T-helper 2 cell treated with Interferon-gamma antibody and Interleukin-4, amounts not matched to agents 5 μg/mL and 100 μg/mL, for 36 hours (primary cell): ENCODE measurements at regions not wholly inside any gene's neighbourhood (a gene's known extent, or its start where the extent isn't known, plus 50 kb on each side); places are given as distances from the start of the nearest gene placed in this dataset.

Experiments
- DNase-seq: peaks from one replicate; pipeline ENCODE4 v3.0.0; 2021; ENCODE audit warnings: low spot score
- H3K27ac Mint-ChIP-seq: one replicate; pipeline ENCODE4 v1.8.0; 2021; ENCODE audit warnings: mild to moderate bottlenecking, mixed read lengths
- H3K27me3 Mint-ChIP-seq: one replicate; pipeline ENCODE4 v1.8.0; 2021; ENCODE audit warnings: low read depth, mixed read lengths
- H3K36me3 Mint-ChIP-seq: one replicate; pipeline ENCODE4 v1.8.0; 2021; ENCODE audit warnings: low read depth, mixed read lengths
- H3K4me1 Mint-ChIP-seq: one replicate; pipeline ENCODE4 v1.8.0; 2021; ENCODE audit warnings: low read depth, mixed read lengths
- H3K4me3 Mint-ChIP-seq: one replicate; pipeline ENCODE4 v1.8.0; 2022; ENCODE audit warnings: mild to moderate bottlenecking, moderate library complexity, mixed read lengths
- H3K9me3 Mint-ChIP-seq: one replicate; pipeline ENCODE4 v1.8.0; 2021; ENCODE audit warnings: mixed read lengths

- Mint-ChIP-seq H3K4me3 (no peak overlapping the region), H3K9me3 (no peaks in the 10 kb centered on the region), H3K27ac (no peak overlapping the region), H3K4me1 (peaks cover 11% of the 10 kb centered on the region), H3K36me3 (no peaks in the 10 kb centered on the region), H3K27me3 (peaks cover 4% of the 10 kb centered on the region)
- no peak for DNase-seq
Observed at GRCh38 chr9:89755821-89756220, 151.0 kb downstream of the GADD45G start.

- no peaks in the 10 kb centered on the region for H3K9me3 Mint-ChIP-seq
Observed at GRCh38 chr9:89756891-89757537, 152.2 kb downstream of the GADD45G start.

GRCh38 chr9:89757776-89758528 is 153.1 kb downstream of the GADD45G start:
- Mint-ChIP-seq H3K36me3 (no peaks in the 10 kb centered on the region), H3K9me3 (no peaks in the 10 kb centered on the region), H3K27ac (no peak overlapping the region), H3K27me3 (peaks cover 4% of the 10 kb centered on the region), H3K4me3 (no peak overlapping the region), H3K4me1 (peaks cover 11% of the 10 kb centered on the region)
- no peak for DNase-seq

More at GRCh38 chr9:89756891-89757537, 152.2 kb downstream of the GADD45G start:
- DNase-seq, result no peak
- H3K27ac Mint-ChIP-seq, result no peak overlapping the region
- H3K27me3 Mint-ChIP-seq, result peaks cover 4% of the 10 kb centered on the region
- H3K36me3 Mint-ChIP-seq, result no peaks in the 10 kb centered on the region
- H3K4me3 Mint-ChIP-seq, result no peak overlapping the region
- H3K4me1 Mint-ChIP-seq, result peaks cover 11% of the 10 kb centered on the region

- no peaks in the 10 kb centered on the region for H3K36me3 Mint-ChIP-seq
- H3K27ac Mint-ChIP-seq, result no peak overlapping the region
- no peak overlapping the region for H3K4me3 Mint-ChIP-seq
- no peaks in the 10 kb centered on the region for H3K9me3 Mint-ChIP-seq
- H3K27me3 Mint-ChIP-seq, result peaks cover 8% of the 10 kb centered on the region
- H3K4me1 Mint-ChIP-seq, result peaks cover 5% of the 10 kb centered on the region
- DNase-seq, result no peak
Observed at GRCh38 chr9:89759572-89759971, 154.8 kb downstream of the GADD45G start.

- Mint-ChIP-seq H3K4me1 (peaks cover 5% of the 10 kb centered on the region), H3K27me3 (peaks cover 8% of the 10 kb centered on the region), H3K36me3 (no peaks in the 10 kb centered on the region), H3K4me3 (no peak overlapping the region), H3K9me3 (no peaks in the 10 kb centered on the region), H3K27ac (no peak overlapping the region)
- DNase-seq, result no peak
Observed at GRCh38 chr9:89760123-89760522, 155.3 kb downstream of the GADD45G start.

- H3K4me1 Mint-ChIP-seq, result no peaks in the 10 kb centered on the region
- no peaks in the 10 kb centered on the region for H3K9me3 Mint-ChIP-seq
- peaks cover 20% of the 10 kb centered on the region for H3K27me3 Mint-ChIP-seq
- no peak overlapping the region for H3K4me3 Mint-ChIP-seq
- DNase-seq, result no peak
- H3K27ac Mint-ChIP-seq, result no peak overlapping the region
- no peaks in the 10 kb centered on the region for H3K36me3 Mint-ChIP-seq
Observed at GRCh38 chr9:89764217-89764616, 159.4 kb downstream of the GADD45G start.

GRCh38 chr9:89765211-89765946 is 160.6 kb downstream of the GADD45G start:
- Mint-ChIP-seq H3K4me3 (no peak overlapping the region), H3K9me3 (no peaks in the 10 kb centered on the region), H3K4me1 (no peaks in the 10 kb centered on the region), H3K27ac (no peak overlapping the region), H3K36me3 (no peaks in the 10 kb centered on the region), H3K27me3 (peaks cover 20% of the 10 kb centered on the region)
- no peak for DNase-seq

GRCh38 chr9:89766991-89767390 is 162.2 kb downstream of the GADD45G start:
- Mint-ChIP-seq H3K4me3 (no peak overlapping the region), H3K4me1 (peaks cover 5% of the 10 kb centered on the region), H3K27me3 (peaks cover 16% of the 10 kb centered on the region), H3K27ac (no peak overlapping the region), H3K9me3 (no peaks in the 10 kb centered on the region), H3K36me3 (no peaks in the 10 kb centered on the region)
- DNase-seq, result no peak

GRCh38 chr9:89768051-89768450 is 163.2 kb downstream of the GADD45G start:
- H3K36me3 Mint-ChIP-seq, result no peaks in the 10 kb centered on the region
- H3K27ac Mint-ChIP-seq, result no peak overlapping the region
- no peak for DNase-seq
- no peak overlapping the region for H3K4me3 Mint-ChIP-seq
- H3K4me1 Mint-ChIP-seq, result peaks cover 5% of the 10 kb centered on the region
- no peaks in the 10 kb centered on the region for H3K9me3 Mint-ChIP-seq
- H3K27me3 Mint-ChIP-seq, result peaks cover 16% of the 10 kb centered on the region

GRCh38 chr9:89768650-89769071 is 163.8 kb downstream of the GADD45G start:
- no peak for DNase-seq
- H3K27ac Mint-ChIP-seq, result no peak overlapping the region
- H3K9me3 Mint-ChIP-seq, result no peaks in the 10 kb centered on the region
- peaks cover 16% of the 10 kb centered on the region for H3K27me3 Mint-ChIP-seq
- peaks cover 8% of the 10 kb centered on the region for H3K4me1 Mint-ChIP-seq
- H3K4me3 Mint-ChIP-seq, result no peak overlapping the region
- H3K36me3 Mint-ChIP-seq, result no peaks in the 10 kb centered on the region

- H3K36me3 Mint-ChIP-seq, result no peaks in the 10 kb centered on the region
- no peak overlapping the region for H3K4me3 Mint-ChIP-seq
- H3K9me3 Mint-ChIP-seq, result no peaks in the 10 kb centered on the region
- H3K27ac Mint-ChIP-seq, result no peak overlapping the region
- peaks cover 12% of the 10 kb centered on the region for H3K27me3 Mint-ChIP-seq
- peaks cover 8% of the 10 kb centered on the region for H3K4me1 Mint-ChIP-seq
- DNase-seq, result no peak
Observed at GRCh38 chr9:89770531-89771174, 165.8 kb downstream of the GADD45G start.

GRCh38 chr9:89771205-89771604 is 166.4 kb downstream of the GADD45G start:
- H3K9me3 Mint-ChIP-seq, result no peaks in the 10 kb centered on the region
- H3K27me3 Mint-ChIP-seq, result peaks cover 10% of the 10 kb centered on the region
- H3K36me3 Mint-ChIP-seq, result no peaks in the 10 kb centered on the region
- H3K4me1 Mint-ChIP-seq, result peaks cover 8% of the 10 kb centered on the region
- H3K4me3 Mint-ChIP-seq, result no peak overlapping the region
- DNase-seq, result no peak
- no peak overlapping the region for H3K27ac Mint-ChIP-seq

- no peaks in the 10 kb centered on the region for H3K36me3 Mint-ChIP-seq
- H3K27me3 Mint-ChIP-seq, result peaks cover 10% of the 10 kb centered on the region
- H3K27ac Mint-ChIP-seq, result no peak overlapping the region
- peaks cover 8% of the 10 kb centered on the region for H3K4me1 Mint-ChIP-seq
- no peak for DNase-seq
- no peaks in the 10 kb centered on the region for H3K9me3 Mint-ChIP-seq
- H3K4me3 Mint-ChIP-seq, result no peak overlapping the region
Observed at GRCh38 chr9:89773170-89773569, 168.4 kb downstream of the GADD45G start.
